GM12874 (cell line): ENCODE measurements at regions not wholly inside any gene's neighbourhood (a gene's known extent, or its start where the extent isn't known, plus 50 kb on each side); places are given as distances from the start of the nearest gene placed in this dataset.

Experiments used
- TF ChIP-seq, protein P1 (sequence below): IDR thresholded peaks from 2 replicates; pipeline ENCODE4 v1.5.1; 2011; ENCODE audit warnings: low read depth, mild to moderate bottlenecking, control low read depth, low read length, moderate library complexity; ENCODE audit not compliant: insufficient read depth

DNA sequence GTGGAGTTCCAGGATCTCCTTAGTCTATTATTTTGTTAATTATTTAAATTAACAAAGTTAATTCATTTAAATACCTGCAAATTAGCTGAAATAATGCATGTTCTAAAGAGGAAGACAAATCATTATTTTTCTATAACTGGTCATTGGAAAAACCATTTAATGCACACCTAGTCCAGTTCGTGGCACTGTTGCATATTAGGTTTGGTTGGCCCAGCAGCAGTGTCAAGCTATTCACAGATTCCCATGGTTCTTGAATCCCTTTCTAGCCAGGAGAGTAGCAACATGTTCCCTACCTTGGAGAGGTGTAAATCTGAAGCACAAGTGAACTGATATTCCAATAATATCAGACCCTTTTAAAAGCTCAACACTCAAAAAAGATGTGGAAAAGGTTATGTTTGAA is 155.2 kb downstream of the TMEM161B start:
- TF ChIP-seq, protein P1, sequence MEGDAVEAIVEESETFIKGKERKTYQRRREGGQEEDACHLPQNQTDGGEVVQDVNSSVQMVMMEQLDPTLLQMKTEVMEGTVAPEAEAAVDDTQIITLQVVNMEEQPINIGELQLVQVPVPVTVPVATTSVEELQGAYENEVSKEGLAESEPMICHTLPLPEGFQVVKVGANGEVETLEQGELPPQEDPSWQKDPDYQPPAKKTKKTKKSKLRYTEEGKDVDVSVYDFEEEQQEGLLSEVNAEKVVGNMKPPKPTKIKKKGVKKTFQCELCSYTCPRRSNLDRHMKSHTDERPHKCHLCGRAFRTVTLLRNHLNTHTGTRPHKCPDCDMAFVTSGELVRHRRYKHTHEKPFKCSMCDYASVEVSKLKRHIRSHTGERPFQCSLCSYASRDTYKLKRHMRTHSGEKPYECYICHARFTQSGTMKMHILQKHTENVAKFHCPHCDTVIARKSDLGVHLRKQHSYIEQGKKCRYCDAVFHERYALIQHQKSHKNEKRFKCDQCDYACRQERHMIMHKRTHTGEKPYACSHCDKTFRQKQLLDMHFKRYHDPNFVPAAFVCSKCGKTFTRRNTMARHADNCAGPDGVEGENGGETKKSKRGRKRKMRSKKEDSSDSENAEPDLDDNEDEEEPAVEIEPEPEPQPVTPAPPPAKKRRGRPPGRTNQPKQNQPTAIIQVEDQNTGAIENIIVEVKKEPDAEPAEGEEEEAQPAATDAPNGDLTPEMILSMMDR = no peak

DNA sequence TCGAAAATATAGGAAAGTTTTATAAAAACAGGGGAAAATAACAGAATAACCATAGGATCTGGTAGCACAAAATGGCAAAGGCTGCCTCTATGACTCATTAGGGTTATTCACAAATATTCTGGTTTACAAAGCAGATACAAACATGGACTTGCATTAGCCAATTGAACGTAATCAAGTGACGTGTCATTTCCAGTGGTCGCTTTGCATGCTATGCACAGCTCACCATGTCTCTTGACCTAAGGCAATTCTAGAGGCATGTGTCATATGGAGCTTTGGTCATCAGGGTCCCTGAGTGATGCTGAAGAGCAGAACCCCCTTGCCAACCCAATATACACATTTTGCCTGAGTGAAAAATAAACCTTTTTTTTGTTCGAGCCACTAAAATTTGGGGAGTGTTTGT is 158.8 kb downstream of the TMEM161B start:
- TF ChIP-seq, protein P1 = no peak

DNA sequence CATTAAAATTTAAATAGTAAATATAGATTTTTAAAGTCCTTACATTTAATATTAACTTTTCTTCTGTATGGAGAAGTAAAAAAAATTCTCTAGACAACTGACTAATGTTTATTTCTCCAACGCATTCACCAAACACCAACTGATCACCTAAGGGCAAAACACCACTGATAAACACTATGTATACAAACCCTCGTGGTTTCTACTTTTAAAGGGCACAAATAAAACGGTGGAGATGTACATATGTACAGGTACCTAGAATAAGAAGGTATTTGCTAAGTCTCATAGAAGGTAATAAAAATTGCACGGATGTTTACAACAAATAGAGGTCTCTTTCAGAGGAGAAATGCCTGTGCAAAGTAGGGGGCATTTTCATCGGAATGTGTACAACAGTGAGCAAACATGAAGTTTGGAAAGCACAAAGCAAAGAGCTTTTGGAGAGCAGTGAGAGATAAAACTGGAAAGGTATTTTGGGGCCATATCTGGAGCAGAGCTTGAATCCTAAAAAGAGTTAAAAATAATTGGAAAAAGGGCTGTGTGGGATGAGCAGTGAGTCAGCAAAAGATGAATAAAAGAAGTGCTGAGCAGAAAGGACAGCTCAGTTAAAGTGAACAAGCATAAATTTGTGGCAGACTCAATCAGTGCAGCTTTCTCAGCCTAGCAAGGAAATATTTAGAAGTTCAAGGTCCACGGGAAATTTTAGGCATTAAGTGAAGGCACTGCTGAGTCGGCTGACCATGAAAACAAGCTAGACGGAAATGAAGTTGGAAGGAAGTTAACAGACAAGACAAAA is 160.0 kb downstream of the TMEM161B start:
- TF ChIP-seq, protein P1 = no peak

DNA sequence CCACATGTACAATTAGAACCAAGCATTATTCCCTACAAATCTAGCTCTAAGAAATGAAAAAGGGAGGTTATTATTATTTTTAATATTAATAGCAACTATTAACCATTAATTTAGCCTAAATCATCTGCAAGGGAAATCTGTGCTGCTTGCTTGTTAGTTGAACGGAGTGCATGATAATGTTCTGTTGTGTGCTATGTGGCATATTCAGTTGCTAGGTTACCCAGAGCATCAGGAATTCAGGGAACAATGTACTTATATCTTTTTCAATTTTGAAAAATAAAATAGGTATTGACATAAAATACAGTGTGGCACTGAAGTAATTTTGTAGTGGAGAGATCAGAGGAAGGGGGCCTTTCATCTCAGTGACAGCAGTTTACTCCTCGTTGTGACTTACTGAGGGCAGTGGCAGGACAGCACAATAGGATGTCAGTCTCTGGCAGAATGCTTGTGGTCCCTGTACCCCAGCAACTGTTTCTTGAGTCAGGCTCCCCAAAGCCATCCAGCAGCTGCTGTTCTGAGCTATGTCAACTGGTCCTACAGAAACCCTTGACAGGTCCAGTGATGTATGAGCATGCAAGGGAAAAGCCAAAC is 173.6 kb downstream of the TMEM161B start:
- TF ChIP-seq, protein P1 = no peak

DNA sequence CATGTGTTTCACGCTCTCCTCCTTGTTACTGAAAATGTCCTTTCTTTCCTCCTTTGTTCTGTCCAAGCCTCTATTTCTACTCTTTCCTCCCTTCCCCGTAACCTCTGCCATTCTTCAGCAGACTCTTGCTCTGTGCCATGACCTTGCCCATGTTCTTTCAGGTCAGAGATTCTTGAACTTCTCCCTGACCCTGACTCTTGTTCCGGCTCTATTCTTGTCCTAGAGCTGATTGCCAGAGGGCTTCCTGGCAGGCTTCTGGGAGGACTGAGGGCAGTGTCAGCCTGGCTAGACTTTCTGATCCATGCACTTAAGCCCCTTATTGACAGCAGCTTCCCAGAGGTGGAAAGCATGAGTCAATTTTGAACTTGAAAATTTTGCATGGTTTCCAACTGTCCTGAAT is 174.2 kb downstream of the TMEM161B start:
- TF ChIP-seq, protein P1 = no peak

DNA sequence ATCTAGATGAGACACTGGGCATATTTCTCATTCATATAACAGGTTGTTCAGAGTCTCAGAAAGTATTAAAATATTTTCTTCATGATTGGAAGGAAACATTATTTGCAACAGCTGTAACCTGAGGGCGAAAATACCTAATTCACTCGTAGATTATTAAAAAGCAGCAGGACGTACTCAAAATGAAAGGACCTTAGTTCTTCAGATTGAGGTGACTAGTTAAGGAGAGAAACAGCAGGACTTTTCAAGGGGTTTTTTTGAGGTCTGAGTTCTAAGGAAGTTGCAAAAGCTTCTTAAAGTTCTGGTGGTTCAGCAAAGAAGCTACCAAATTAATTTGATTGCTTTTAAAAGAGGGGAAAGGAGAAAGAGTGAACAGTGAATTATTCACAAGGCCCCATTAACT is 174.9 kb downstream of the TMEM161B start:
- TF ChIP-seq, protein P1 = no peak

DNA sequence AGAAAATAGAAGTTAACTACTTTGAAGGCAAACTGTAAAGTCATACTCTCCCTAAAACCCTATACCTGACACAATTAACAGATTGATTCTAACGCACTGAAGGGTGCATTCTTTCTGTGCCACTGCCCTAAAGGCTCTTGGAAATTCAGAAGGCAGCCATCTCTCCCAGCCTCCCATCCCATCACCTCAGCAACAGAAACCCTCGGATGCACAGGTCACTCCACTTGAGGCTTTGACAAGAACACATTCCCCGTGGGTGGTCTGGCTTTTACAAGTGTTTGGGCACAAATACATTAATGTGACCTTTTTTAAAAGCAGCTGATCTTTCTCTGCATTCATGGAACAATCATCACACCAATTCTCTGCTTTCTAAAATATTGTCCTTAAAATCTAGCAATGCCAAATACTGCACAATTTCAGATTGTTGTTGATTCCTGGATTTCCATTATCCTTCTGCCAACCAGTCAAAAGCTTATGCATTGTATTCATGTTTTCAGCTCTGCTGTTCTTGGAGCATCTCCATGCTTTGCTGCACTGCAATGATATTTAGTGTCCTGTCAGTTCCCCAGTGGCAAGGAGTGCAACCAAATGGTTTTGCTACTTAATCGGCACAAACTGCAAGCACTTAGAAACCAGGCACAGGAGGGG is 175.6 kb downstream of the TMEM161B start:
- TF ChIP-seq, protein P1 = no peak
